ENCODE measurements at regions not wholly inside any gene's neighbourhood (a gene's known extent, or its start where the extent isn't known, plus 50 kb on each side); places are given as distances from the start of the nearest gene placed in this dataset.

- peak; percentile 44 for TF ChIP-seq CTCF (conservative IDR thresholded peaks at IDR 0.05; ENCODE audit: low read length)
- TF ChIP-seq EZH2phosphoT487 (IDR thresholded peaks at IDR 0.05; ENCODE audit: borderline replicate concordance) = no peak
These were observed 69.8 kb upstream of the GRM7 start for GRCh38 chr3:6791161-6791560.

Measured in Loucy (cell line).